ENCODE measurements at regions not wholly inside any gene's neighbourhood (a gene's known extent, or its start where the extent isn't known, plus 50 kb on each side); places are given as distances from the start of the nearest gene placed in this dataset.

DNA sequence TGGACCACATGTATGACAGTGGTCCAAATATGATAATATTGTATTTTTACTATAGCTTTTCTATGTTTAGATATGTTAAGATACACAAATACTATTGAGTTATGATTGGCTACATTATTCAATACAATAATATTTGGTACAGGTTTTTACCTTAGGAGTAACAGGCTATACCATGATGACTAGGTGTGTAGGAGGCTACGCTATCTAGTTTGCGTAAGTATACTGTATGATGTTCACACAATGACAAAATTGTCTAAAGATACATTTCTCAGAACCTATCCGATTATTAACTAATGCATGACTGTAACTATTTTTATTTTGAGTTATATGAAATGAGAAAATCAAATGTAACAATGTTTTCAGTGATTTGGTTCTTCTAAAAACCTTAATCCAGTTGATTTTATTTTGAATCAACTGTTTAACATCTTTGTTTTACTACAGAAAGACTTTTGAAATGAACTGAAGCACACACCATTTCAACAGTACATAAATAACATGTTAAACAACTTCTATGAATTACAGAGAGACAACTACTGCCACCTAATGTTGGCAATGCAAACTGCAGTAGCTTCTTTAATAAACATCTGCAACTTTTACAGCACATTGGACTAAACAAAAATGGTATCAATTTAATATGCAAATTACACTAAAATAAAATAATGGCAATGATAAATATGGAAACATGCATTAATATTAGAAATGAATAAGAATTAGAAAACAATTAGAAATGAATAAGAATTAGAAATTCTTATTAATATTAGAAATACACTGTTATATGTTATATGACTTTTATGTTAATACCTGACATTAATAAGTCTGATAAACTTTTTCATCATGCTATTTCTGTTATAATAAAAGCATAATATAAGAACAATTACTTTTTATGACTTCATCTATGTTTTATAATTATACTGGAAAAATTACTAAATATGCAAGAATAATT lies 255.7 kb downstream of the MBNL1 start:
- Histone ChIP-seq H3K4me1 (no peaks in the 10 kb centered on the region), H3K4me3 (no peak overlapping the region), H3K27me3 (no peaks in the 10 kb centered on the region), H3K36me3 (ENCODE audit: low read depth, missing control alignments) (no peaks in the 10 kb centered on the region), H3K9me3 (no peaks in the 10 kb centered on the region), H3K27ac (no peak overlapping the region)
- peak; percentile 76 for DNase-seq
- intact Hi-C loops (cut with DNase I; ENCODE audit: low total_unique reads), result no loop called here
- TF ChIP-seq, protein P1, sequence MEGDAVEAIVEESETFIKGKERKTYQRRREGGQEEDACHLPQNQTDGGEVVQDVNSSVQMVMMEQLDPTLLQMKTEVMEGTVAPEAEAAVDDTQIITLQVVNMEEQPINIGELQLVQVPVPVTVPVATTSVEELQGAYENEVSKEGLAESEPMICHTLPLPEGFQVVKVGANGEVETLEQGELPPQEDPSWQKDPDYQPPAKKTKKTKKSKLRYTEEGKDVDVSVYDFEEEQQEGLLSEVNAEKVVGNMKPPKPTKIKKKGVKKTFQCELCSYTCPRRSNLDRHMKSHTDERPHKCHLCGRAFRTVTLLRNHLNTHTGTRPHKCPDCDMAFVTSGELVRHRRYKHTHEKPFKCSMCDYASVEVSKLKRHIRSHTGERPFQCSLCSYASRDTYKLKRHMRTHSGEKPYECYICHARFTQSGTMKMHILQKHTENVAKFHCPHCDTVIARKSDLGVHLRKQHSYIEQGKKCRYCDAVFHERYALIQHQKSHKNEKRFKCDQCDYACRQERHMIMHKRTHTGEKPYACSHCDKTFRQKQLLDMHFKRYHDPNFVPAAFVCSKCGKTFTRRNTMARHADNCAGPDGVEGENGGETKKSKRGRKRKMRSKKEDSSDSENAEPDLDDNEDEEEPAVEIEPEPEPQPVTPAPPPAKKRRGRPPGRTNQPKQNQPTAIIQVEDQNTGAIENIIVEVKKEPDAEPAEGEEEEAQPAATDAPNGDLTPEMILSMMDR (IDR thresholded peaks at IDR 0.05), result peak; percentile 48 to 78 (median 49)
- no peak for TF ChIP-seq POLR2A (IDR thresholded peaks at IDR 0.05)
- WGBS, 2 donors, result 67 to 74% methylated on average over 3 of the region's 3 CpGs

DNA sequence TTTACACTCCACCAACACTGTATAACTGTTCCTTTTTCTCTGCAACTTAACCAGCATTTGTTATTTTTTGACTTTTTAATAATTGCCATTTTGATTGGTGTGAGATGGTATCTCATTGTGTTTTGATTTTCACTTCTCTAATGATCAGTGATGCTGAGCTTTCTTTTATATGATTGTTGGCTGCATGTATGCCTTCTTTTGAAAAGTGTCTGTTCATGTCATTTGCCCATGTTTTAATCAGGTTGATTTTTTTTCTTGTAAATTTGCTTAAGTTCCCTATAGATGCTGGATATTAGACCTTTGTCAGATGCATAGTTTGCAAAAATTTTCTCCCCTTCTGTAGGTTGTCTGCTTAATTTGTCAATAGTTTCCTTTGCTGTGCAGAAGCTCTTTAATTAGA lies 263.0 kb downstream of the MBNL1 start:
- Histone ChIP-seq H3K27me3 (no peaks in the 10 kb centered on the region), H3K9me3 (no peaks in the 10 kb centered on the region), H3K36me3 (ENCODE audit: low read depth, missing control alignments) (no peaks in the 10 kb centered on the region), H3K4me3 (no peak overlapping the region), H3K27ac (no peak overlapping the region), H3K4me1 (no peaks in the 10 kb centered on the region)
- intact Hi-C loops (cut with DNase I; ENCODE audit: low total_unique reads), result no loop called here
- DNase-seq, result no peak
- TF ChIP-seq, protein P1 (IDR thresholded peaks at IDR 0.05), result no peak
- no peak for TF ChIP-seq POLR2A (IDR thresholded peaks at IDR 0.05)

DNA sequence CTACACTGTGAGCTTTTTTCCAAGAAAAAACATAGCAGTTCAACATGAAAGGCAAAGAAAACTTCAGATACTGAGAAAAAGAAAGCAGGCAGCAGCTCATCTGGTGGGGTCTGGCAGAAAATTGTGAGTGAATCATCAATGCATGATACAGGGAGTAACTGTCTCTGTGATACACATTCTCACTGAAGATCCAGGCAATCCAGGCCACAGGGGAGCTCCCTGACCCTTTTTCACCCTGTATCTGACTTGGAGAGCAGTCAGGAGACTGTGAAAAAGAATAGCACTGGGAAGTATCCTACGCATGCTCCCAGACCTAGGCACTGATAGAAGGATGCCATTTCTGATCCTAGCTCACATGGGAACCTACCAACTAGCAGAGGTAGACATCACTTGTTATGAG lies 269.8 kb downstream of the MBNL1 start:
- no peak overlapping the region for H3K4me3 ChIP-seq
- no peaks in the 10 kb centered on the region for H3K4me1 ChIP-seq
- H3K27ac ChIP-seq, result no peak overlapping the region
- DNase-seq, result no peak
- WGBS, 2 donors, result 67 to 95% methylated on average over 1 of the region's 1 CpG
- no peaks in the 10 kb centered on the region for H3K27me3 ChIP-seq
- no peaks in the 10 kb centered on the region for H3K9me3 ChIP-seq
- H3K36me3 ChIP-seq (ENCODE audit: low read depth, missing control alignments), result no peaks in the 10 kb centered on the region
- TF ChIP-seq POLR2A (IDR thresholded peaks at IDR 0.05), result no peak
- TF ChIP-seq, protein P1 (IDR thresholded peaks at IDR 0.05), result no peak
- intact Hi-C loops (cut with DNase I; ENCODE audit: low total_unique reads), result no loop called here

DNA sequence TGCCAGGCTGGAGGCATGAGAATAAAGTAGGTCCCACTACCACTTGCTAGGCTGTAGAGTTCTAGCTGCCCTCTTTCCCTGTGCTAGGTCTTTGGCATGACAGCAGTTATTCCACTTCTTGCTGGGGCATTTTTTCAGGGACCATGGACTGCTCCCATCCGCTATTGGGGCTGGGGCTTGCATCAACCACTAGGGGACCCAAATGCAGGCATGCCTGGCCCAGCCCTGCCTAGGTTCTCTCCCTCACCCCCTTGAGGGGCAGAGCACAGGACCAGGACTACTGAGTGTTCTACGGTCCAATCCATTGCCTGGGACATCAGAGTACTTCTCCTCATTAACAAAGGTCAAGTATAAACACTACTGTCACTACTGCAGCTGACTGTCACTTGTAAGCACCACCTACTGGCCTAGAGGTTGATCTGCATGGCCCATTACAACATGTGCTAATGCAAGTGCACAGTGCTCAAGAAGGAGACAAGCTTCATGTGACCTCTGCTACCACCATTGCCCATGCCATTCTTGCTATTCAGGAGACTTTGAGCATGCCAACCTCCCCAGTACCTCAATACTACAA lies 270.5 kb downstream of the MBNL1 start:
- TF ChIP-seq, protein P1 (IDR thresholded peaks at IDR 0.05), result no peak
- TF ChIP-seq POLR2A (IDR thresholded peaks at IDR 0.05), result no peak
- no peak for DNase-seq
- H3K4me1 ChIP-seq, result no peaks in the 10 kb centered on the region
- intact Hi-C loops (cut with DNase I; ENCODE audit: low total_unique reads), result no loop called here
- no peak overlapping the region for H3K27ac ChIP-seq
- no peaks in the 10 kb centered on the region for H3K9me3 ChIP-seq
- no peaks in the 10 kb centered on the region for H3K36me3 ChIP-seq (ENCODE audit: low read depth, missing control alignments)
- 97 to 100% methylated on average over 2 of the region's 2 CpGs for WGBS, 2 donors
- no peak overlapping the region for H3K4me3 ChIP-seq
- H3K27me3 ChIP-seq, result no peaks in the 10 kb centered on the region

All from testis (tissue), 2 donors.